Mesenchymal stem cell (in vitro differentiated cells and primary cell): ENCODE measurements at regions not wholly inside any gene's neighbourhood (a gene's known extent, or its start where the extent isn't known, plus 50 kb on each side); places are given as distances from the start of the nearest gene placed in this dataset.
"Not testable (repeated sequence)": the region's sequence is repeated elsewhere in the genome, so short reads cannot be mapped to it uniquely, and the experiment has no call there.

Experiments used
- DNase-seq: peaks from one replicate; pipeline ENCODE4 v3.0.0-alpha.2; 2013
- H2AFZ ChIP-seq: one replicate; pipeline ENCODE4 v1.6.1; 2013; ENCODE audit warnings: low read depth, mild to moderate bottlenecking, control low read depth, inconsistent platforms, low read length, moderate library complexity
- H2AK5ac ChIP-seq: 2 replicates; pipeline ENCODE4 v1.6.1; 2013; ENCODE audit warnings: low read length, moderate library complexity, mild to moderate bottlenecking, inconsistent platforms; ENCODE audit not compliant: severe bottlenecking
- H2BK120ac ChIP-seq: one replicate; pipeline ENCODE4 v1.6.1; 2013; ENCODE audit warnings: low read depth, mild to moderate bottlenecking, inconsistent platforms, low read length, moderate library complexity
- H2BK12ac ChIP-seq, 2 experiments: one replicate each; pipeline ENCODE4 v1.6.1; 2013; ENCODE audit warnings: inconsistent platforms in 2 of 2, low read length in 2 of 2, mild to moderate bottlenecking in 2 of 2, moderate library complexity in 2 of 2, control low read depth in 1 of 2
- H2BK15ac ChIP-seq: one replicate; pipeline ENCODE4 v1.6.1; 2013; ENCODE audit warnings: mild to moderate bottlenecking, low read depth, inconsistent platforms; ENCODE audit not compliant: poor library complexity, severe bottlenecking
- H2BK5ac ChIP-seq: 2 replicates; pipeline ENCODE4 v1.6.1; 2013; ENCODE audit warnings: low read depth, mild to moderate bottlenecking, low read length, control low read depth, inconsistent platforms; ENCODE audit not compliant: poor library complexity, severe bottlenecking
- H3K14ac ChIP-seq, 2 experiments: one replicate each; pipeline ENCODE4 v1.6.1; 2013; ENCODE audit warnings: inconsistent platforms in 2 of 2, low read length in 2 of 2, control low read depth in 1 of 2, mild to moderate bottlenecking in 1 of 2, moderate library complexity in 1 of 2
- H3K18ac ChIP-seq, 2 experiments: one replicate each; pipeline ENCODE4 v1.6.1; 2013; ENCODE audit warnings: inconsistent platforms in 2 of 2, low read length in 2 of 2, control low read depth in 1 of 2, low read depth in 1 of 2, mild to moderate bottlenecking in 1 of 2
- H3K23ac ChIP-seq, 2 experiments: one replicate each; pipeline ENCODE4 v1.6.1; 2013; ENCODE audit warnings: inconsistent platforms in 2 of 2, low read length in 2 of 2, mild to moderate bottlenecking in 2 of 2, moderate library complexity in 2 of 2, control low read depth in 1 of 2
- H3K27ac ChIP-seq: 2 replicates; pipeline ENCODE4 v1.5.1; 2013; ENCODE audit warnings: mild to moderate bottlenecking, moderate library complexity, low read length, control low read depth, inconsistent platforms; ENCODE audit not compliant: poor library complexity, severe bottlenecking
- H3K27me3 ChIP-seq, 2 experiments: 2 replicates each; pipeline versions ENCODE4 v1.6.1 to v1.7.0; 2013; ENCODE audit warnings: low read length in 2 of 2, mild to moderate bottlenecking in 2 of 2, moderate library complexity in 2 of 2, control low read depth in 1 of 2, inconsistent platforms in 1 of 2; ENCODE audit not compliant: control insufficient read depth in 1 of 2, insufficient read depth in 1 of 2
- H3K36me3 ChIP-seq, 2 experiments: 2 replicates each; pipeline versions ENCODE4 v1.6.1 to v1.7.0; 2013; ENCODE audit warnings: low read length in 2 of 2, control low read depth in 1 of 2, inconsistent platforms in 1 of 2, low read depth in 1 of 2, mild to moderate bottlenecking in 1 of 2; ENCODE audit not compliant: insufficient read depth in 2 of 2, control insufficient read depth in 1 of 2
- H3K4ac ChIP-seq, 2 experiments: one replicate each; pipeline ENCODE4 v1.6.1; 2013; ENCODE audit warnings: inconsistent platforms in 2 of 2, low read length in 2 of 2, mild to moderate bottlenecking in 2 of 2, moderate library complexity in 2 of 2, control low read depth in 1 of 2, low read depth in 1 of 2
- H3K4me1 ChIP-seq: 2 replicates; pipeline ENCODE4 v1.6.1; 2013; ENCODE audit warnings: low read depth, low read length, control low read depth; ENCODE audit not compliant: control insufficient read depth, insufficient read depth
- H3K4me2 ChIP-seq: 2 replicates; pipeline ENCODE4 v1.6.1; 2013; ENCODE audit warnings: low read length, mild to moderate bottlenecking, inconsistent platforms; ENCODE audit not compliant: poor library complexity, severe bottlenecking
- H3K4me3 ChIP-seq, 2 experiments: 2 replicates each; pipeline versions ENCODE4 v1.5.1 to v1.7.0; 2013; ENCODE audit warnings: low read length in 2 of 2, mild to moderate bottlenecking in 2 of 2, control low read depth in 1 of 2, low read depth in 1 of 2; ENCODE audit not compliant: insufficient read depth in 1 of 2
- H3K79me1 ChIP-seq: replicated peaks from 2 replicates; pipeline ENCODE4 v1.6.1; 2013; ENCODE audit warnings: mild to moderate bottlenecking, control low read depth, low read length, inconsistent platforms; ENCODE audit not compliant: poor library complexity, severe bottlenecking
- H3K9ac ChIP-seq: 2 replicates; pipeline ENCODE4 v1.7.0; 2013; ENCODE audit warnings: mild to moderate bottlenecking, low read length, moderate library complexity
- H3K9me3 ChIP-seq: 2 replicates; pipeline ENCODE4 v1.7.0; 2013; ENCODE audit warnings: mild to moderate bottlenecking, low read length; ENCODE audit not compliant: control insufficient read depth
- H4K8ac ChIP-seq: one replicate; pipeline ENCODE4 v1.6.1; 2013; ENCODE audit warnings: inconsistent platforms, mild to moderate bottlenecking, low read length, moderate library complexity
- H4K91ac ChIP-seq: one replicate; pipeline ENCODE4 v1.6.1; 2013; ENCODE audit warnings: mild to moderate bottlenecking, low read length, inconsistent platforms
- WGBS: methylation state at CpG from one replicate; pipeline ENCODE4 v1.1.7; 2013; ENCODE audit warnings: mixed read lengths; 5-methylcytosine and 5-hydroxymethylcytosine counted together

DNA sequence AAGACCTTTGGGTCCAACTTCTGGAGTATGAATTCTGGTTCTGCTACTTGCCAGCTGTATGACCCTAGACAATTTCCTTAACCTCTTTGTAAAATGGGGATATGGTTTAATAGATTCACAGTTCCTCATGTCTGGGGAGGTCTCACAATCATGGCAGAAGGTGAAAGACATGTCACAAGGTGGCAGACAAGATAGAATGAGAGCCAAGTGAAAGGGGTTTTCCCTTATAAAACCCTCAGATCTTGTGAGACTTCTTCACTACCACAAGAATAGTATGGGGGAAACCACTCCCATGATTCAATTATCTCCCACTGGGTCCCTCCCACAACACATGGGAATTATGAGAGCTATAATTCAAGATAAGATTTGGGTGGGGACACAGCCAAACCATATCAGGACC, 63.9 kb upstream of the NRIP1 start:
- not testable (repeated sequence) for H3K9ac ChIP-seq, H3K27ac ChIP-seq, H3K27me3 ChIP-seq, H3K4me2 ChIP-seq, H2BK5ac ChIP-seq, H2AFZ ChIP-seq, H3K36me3 ChIP-seq, H3K4me3 ChIP-seq, H3K79me1 ChIP-seq, H3K9me3 ChIP-seq, H3K23ac ChIP-seq, H2BK15ac ChIP-seq, H3K14ac ChIP-seq, H4K91ac ChIP-seq, H4K8ac ChIP-seq, H3K4me1 ChIP-seq, H2BK12ac ChIP-seq, H3K4ac ChIP-seq, H2BK120ac ChIP-seq, H2AK5ac ChIP-seq, DNase-seq, H3K18ac ChIP-seq

DNA sequence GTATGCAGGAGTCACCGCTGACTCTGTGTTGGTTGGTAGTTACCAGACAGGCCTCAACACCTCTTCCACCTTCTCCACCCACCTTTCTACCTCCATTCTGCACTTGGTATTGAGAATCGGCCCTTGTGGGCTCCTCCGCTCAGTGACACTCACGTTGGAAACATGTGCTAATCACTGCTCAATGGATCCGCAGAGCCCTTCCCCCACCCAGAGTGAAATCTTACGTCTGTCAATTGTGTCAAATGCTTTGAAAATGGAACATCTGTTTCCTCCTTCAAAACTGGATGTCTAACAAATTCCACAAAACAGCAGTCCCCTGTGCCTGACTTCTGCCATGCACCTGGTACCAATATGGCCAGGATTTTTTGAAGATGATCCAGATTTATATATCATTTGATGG, 65.5 kb upstream of the NRIP1 start:
- H3K9me3 ChIP-seq = peaks cover 8% of the 10 kb centered on the region
- H2AK5ac ChIP-seq = no peak overlapping the region
- no peak overlapping the region for H4K8ac ChIP-seq
- H3K4me3 ChIP-seq = no peak overlapping the region
- H2BK12ac ChIP-seq = no peak overlapping the region
- no peak overlapping the region for H3K9ac ChIP-seq
- DNase-seq = no peak
- no peaks in the 10 kb centered on the region for H3K36me3 ChIP-seq
- no peak overlapping the region for H2BK15ac ChIP-seq
- no peak overlapping the region for H4K91ac ChIP-seq
- no peak overlapping the region for H3K14ac ChIP-seq
- WGBS = 69% methylated on average over 6 of the region's 6 CpGs
- no peak overlapping the region for H2BK120ac ChIP-seq
- H3K79me1 ChIP-seq = no peaks in the 10 kb centered on the region
- H3K27me3 ChIP-seq = no peaks in the 10 kb centered on the region
- H2BK5ac ChIP-seq = no peak overlapping the region
- H3K4me1 ChIP-seq = no peaks in the 10 kb centered on the region
- no peak overlapping the region for H3K4me2 ChIP-seq
- no peak overlapping the region for H3K27ac ChIP-seq
- H3K18ac ChIP-seq = no peak overlapping the region
- H3K23ac ChIP-seq = no peak overlapping the region
- no peak overlapping the region for H2AFZ ChIP-seq
- no peak overlapping the region for H3K4ac ChIP-seq

DNA sequence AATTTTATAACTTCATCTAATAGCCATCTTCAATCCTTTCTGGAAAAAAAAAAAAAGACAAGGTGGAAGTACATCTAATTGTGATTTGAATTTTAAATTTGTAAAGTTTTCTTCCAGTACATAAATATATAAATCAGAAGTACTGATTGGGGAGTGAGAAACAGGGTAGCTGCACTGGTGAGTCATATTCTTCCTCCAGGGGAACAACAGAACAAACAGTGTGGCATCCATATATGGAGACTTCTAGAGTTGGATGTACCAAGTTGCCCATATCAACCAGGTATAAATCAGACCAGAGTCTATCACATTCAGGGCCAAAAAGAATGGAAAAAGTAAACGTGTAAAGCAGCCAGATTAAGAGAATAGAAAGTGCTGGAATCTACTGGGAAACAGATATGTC, 66.0 kb upstream of the NRIP1 start:
- Histone ChIP-seq H2BK15ac (no peak overlapping the region), H2AK5ac (no peak overlapping the region), H2BK5ac (no peak overlapping the region), H4K91ac (no peak overlapping the region), H3K18ac (no peak overlapping the region), H3K27me3 (no peaks in the 10 kb centered on the region), H3K23ac (no peak overlapping the region), H2AFZ (no peak overlapping the region), H3K36me3 (no peaks in the 10 kb centered on the region), H3K27ac (no peak overlapping the region), H4K8ac (no peak overlapping the region), H3K14ac (no peak overlapping the region), H3K4me1 (no peaks in the 10 kb centered on the region), H3K79me1 (no peaks in the 10 kb centered on the region), H3K4ac (no peak overlapping the region), H3K4me3 (no peak overlapping the region), H2BK12ac (no peak overlapping the region), H3K9me3 (peaks cover 8% of the 10 kb centered on the region), H2BK120ac (no peak overlapping the region), H3K4me2 (no peak overlapping the region), H3K9ac (no peak overlapping the region)
- WGBS = no CpG with 5 or more reads among the region's 1 CpG
- no peak for DNase-seq

DNA sequence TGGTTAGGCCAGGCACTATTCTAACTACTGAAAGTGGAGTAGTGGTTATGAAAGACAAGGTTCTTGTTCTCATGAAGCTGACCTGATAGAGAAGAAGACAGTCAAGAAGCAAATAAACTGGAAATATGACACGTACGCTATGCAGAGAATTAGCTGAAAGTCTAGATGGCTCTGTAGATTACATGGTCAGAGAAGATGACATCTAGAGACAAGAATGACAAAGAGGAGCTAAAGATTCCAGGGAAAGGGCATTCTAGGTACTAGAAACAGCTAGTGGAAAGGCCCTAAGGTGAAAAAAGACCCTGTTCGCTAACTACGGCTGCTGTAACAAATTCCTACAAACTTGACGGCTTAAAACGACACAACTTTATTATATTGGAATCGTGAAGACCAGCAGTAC, 68.0 kb upstream of the NRIP1 start:
- H3K23ac ChIP-seq = no peak overlapping the region
- H3K9ac ChIP-seq = no peak overlapping the region
- no peaks in the 10 kb centered on the region for H3K79me1 ChIP-seq
- no peak overlapping the region for H3K4me2 ChIP-seq
- H3K4me1 ChIP-seq = no peaks in the 10 kb centered on the region
- no peaks in the 10 kb centered on the region for H3K27me3 ChIP-seq
- no peak overlapping the region for H4K91ac ChIP-seq
- no peak overlapping the region for H3K14ac ChIP-seq
- no peak overlapping the region for H2BK120ac ChIP-seq
- H2BK5ac ChIP-seq = no peak overlapping the region
- H3K27ac ChIP-seq = no peak overlapping the region
- no peak overlapping the region for H2AFZ ChIP-seq
- H3K4ac ChIP-seq = no peak overlapping the region
- no peak overlapping the region for H2AK5ac ChIP-seq
- no peak overlapping the region for H3K4me3 ChIP-seq
- no peak overlapping the region for H4K8ac ChIP-seq
- peaks cover 8% of the 10 kb centered on the region for H3K9me3 ChIP-seq
- no peak overlapping the region for H2BK12ac ChIP-seq
- DNase-seq = no peak
- no peaks in the 10 kb centered on the region for H3K36me3 ChIP-seq
- 94% methylated on average over 7 of the region's 7 CpGs for WGBS
- no peak overlapping the region for H3K18ac ChIP-seq
- H2BK15ac ChIP-seq = no peak overlapping the region
